ENCODE measurements at regions not wholly inside any gene's neighbourhood (a gene's known extent, or its start where the extent isn't known, plus 50 kb on each side); places are given as distances from the start of the nearest gene placed in this dataset.

- no peak for DNase-seq (ENCODE audit: low spot score)
- intact Hi-C loops (cut with DNase I) = no loop called here
Measured at GRCh38 chr4:180437601-180438000, 1805.6 kb upstream of the TENM3 start.

GRCh38 chr4:180448306-180448705 is 1794.9 kb upstream of the TENM3 start:
- no peak for DNase-seq (ENCODE audit: low spot score)
- intact Hi-C loops (cut with DNase I) = no loop called here

DNA sequence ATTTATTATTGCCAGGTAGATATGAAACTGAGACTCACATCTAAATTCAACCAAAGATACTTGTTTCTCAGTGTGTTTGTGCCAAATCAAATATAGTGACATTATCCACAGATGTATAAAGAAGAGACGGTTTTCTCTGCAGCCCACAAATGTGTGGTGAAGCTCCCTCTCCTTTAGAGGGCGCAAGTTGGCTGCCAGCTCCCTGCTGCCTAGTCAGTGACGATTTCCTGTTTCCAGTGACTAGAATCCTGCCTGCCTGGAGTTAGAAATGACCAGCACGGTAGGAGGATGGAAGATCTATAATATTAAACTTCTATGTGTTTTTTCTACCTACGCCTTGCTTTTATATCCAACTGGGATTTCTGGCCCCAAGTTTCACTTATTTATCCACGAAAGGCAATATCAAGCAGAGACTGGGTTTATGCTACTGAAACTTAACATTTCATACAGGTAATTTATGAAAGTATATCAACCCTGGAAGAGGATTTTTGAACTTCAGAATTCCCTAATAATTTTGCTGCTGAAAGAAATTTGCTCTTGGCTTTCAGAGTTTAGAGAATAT is 1793.7 kb upstream of the TENM3 start:
- intact Hi-C loops (cut with DNase I) = no loop called here

GRCh38 chr4:180455226-180455625 is 1788.0 kb upstream of the TENM3 start:
- intact Hi-C loops (cut with DNase I) = no loop called here
- DNase-seq (ENCODE audit: low spot score) = no peak

More for the DNA sequence above, 1793.7 kb upstream of the TENM3 start:
- no peak for DNase-seq (ENCODE audit: low spot score)

DNA sequence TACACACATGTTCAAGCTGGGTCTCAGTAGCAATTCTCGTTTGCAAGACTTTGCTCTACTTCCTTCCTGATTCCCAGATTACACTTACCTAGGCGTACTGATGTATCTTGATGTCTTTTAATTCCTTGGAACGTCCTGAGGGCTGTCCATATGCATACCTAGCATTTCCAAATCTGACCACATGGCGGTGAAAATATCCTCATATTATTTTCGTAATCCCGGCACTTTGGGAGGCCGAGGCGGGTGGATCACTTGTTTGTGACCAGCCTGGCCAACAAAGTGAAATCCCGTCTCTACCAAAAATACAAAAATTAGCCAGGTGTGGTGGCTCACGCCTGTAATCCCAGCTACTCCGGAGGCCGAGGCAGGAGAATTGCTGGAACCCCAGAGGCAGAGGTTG is 1786.3 kb upstream of the TENM3 start:
- DNase-seq (ENCODE audit: low spot score) = no peak
- intact Hi-C loops (cut with DNase I) = no loop called here

GRCh38 chr4:180462116-180462515 is 1781.1 kb upstream of the TENM3 start:
- intact Hi-C loops (cut with DNase I) = no loop called here
- no peak for DNase-seq (ENCODE audit: low spot score)

DNA sequence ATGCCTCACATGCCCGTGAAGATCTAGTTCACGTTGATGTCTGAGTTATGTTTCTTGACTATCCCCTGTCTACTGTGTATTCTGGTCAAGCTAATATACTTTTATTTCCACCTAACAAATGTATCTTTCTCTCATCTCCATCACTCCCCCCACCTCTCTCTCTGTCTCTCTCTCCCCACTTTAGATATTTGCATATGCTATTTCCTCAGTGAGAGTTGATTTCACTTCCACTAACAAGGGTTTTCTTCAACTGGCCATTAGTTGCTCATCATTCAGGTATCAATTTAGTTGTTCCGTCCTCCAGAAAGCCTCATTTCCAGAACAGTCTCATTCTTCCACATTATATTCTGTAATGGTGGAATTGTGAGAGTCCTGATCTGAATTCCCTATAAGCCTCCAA is 1777.8 kb upstream of the TENM3 start:
- no peak for DNase-seq (ENCODE audit: low spot score)
- intact Hi-C loops (cut with DNase I) = no loop called here

- intact Hi-C loops (cut with DNase I) = no loop called here
- no peak for DNase-seq (ENCODE audit: low spot score)
Measured at GRCh38 chr4:180483036-180483435, 1760.2 kb upstream of the TENM3 start.

- DNase-seq (ENCODE audit: low spot score) = no peak
- intact Hi-C loops (cut with DNase I) = no loop called here
Measured at GRCh38 chr4:180485407-180485806, 1757.8 kb upstream of the TENM3 start.

DNA sequence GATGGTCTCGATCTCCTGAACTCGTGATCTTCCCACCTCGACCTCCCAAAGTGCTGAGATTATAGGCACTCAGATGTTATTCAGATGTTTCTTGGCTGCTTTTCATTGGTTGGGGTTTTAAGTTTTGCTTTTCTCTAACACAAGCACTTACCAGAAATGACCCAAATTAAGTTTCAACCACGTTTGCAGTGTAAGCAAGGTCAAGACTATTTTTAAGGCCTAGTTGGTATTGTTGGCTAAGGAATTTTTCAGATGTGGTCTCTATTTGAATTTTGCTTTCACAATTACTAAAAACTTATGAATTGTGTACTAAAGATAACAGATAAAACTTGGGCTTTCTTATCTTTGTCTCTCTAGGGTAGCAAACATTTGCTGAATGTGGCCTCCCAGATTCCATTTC is 1756.9 kb upstream of the TENM3 start:
- intact Hi-C loops (cut with DNase I) = no loop called here

DNA sequence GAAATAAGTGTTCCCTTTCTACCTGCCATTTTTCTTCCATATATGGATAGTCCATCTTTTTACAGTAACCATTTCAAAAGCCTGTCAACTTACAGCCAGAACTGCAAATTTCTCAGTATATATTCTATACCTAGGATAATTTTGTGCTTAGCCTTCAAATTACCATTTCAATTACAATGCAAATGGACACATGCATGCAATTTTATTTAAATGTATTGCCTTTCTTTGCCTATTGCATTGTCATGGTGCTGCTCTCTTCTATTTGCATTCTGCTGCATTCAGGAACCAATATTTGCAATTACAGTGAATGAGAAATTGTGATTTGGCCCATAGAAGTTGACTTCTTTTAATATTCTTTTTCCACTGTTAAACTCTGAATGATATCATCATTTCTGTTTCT is 1753.4 kb upstream of the TENM3 start:
- intact Hi-C loops (cut with DNase I) = no loop called here
- no peak for DNase-seq (ENCODE audit: low spot score)

More for the DNA sequence above, 1756.9 kb upstream of the TENM3 start:
- DNase-seq (ENCODE audit: low spot score) = no peak

DNA sequence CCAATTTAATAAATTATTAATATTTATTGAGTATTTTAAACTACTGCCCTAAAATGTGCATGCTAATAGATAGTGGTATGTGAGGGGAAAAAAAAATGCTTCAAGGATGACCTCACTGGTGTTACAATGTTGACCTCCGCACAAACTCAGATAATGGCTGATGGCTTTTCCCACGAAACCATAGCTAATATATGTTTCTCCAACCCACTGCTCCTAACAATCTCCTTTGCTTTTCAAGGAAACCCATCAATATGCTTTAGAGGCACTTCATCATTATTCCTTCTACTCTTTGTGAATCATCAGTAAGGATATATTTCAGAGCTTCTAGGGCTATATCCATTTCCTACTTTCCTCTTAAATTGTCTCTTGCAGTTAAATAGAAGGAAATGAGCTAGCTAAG is 1752.0 kb upstream of the TENM3 start:
- intact Hi-C loops (cut with DNase I) = no loop called here

GRCh38 chr4:180493299-180493698 is 1749.9 kb upstream of the TENM3 start:
- DNase-seq (ENCODE audit: low spot score) = no peak
- intact Hi-C loops (cut with DNase I) = no loop called here

More for the DNA sequence above, 1752.0 kb upstream of the TENM3 start:
- DNase-seq (ENCODE audit: low spot score) = no peak

DNA sequence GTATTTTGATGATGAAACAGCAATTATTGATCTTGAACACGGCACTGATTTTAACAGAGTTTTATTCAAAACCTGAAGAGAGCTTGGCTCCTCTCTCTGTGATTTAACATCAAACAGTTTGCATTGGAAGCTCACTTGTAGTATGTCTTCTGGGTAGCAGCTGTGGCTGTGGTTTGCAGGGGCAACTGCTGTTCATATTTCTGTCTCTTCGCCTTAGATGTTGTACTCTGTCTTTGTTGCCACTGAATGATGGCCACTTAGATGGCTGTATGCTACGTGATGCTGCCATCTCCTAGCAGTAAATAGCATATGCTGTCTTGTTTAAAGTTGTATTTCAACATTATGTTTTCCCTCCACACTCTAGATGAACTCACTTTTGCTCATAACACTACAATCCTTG is 1743.0 kb upstream of the TENM3 start:
- intact Hi-C loops (cut with DNase I) = no loop called here
- no peak for DNase-seq (ENCODE audit: low spot score)

GRCh38 chr4:180512801-180513475 is 1730.3 kb upstream of the TENM3 start:
- no peak for DNase-seq (ENCODE audit: low spot score)
- intact Hi-C loops (cut with DNase I) = no loop called here

GRCh38 chr4:180518906-180519305 is 1724.3 kb upstream of the TENM3 start:
- intact Hi-C loops (cut with DNase I) = no loop called here
- no peak for DNase-seq (ENCODE audit: low spot score)

GRCh38 chr4:180521181-180521580 is 1722.0 kb upstream of the TENM3 start:
- intact Hi-C loops (cut with DNase I) = no loop called here
- no peak for DNase-seq (ENCODE audit: low spot score)

DNA sequence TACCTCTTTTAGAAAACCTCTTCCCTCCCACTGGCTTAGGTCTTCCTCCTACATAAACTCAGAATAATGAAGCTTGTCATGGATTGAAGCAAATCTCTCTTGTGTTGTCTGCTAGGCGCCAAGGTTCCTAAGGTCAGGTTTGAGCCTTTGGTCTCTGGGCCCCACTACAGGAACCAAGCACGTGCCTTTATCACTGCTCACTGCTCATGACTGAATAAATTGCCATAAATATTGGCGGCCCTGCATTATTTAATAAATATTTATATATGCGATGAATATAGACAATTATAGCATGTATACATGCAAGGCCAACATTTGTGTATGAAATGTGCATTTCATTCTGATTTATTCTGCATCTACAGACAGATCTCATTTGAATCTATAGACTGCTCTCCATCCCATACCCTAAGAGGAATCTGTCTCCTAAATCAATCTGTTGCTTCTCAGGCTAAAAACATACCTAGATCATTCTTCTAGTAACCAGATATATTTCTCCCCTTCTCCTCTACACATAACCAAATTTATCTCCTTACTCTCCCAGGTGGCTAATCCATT is 1717.6 kb upstream of the TENM3 start:
- intact Hi-C loops (cut with DNase I) = no loop called here

DNA sequence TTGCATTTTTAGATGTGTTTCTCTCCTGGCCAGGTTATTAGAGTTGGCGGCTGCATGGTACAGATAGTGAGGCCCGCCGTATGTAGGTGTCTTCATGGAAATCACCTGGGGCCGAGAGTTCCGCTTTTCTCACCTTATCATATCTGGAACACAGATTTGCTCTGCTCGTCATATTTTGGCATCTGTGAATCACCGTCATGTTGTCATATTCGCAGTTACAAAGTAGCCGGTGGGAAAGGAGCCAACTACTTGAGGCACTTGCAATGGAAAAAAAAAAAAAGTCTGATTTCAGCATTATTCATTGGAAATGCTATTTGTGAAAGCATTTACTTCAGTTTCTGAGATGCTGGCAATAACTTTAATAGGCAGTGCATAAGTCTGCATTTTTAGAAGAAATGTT is 1715.2 kb upstream of the TENM3 start:
- DNase-seq (ENCODE audit: low spot score) = no peak
- intact Hi-C loops (cut with DNase I) = no loop called here

More for the DNA sequence above, 1717.6 kb upstream of the TENM3 start:
- DNase-seq (ENCODE audit: low spot score) = no peak

DNA sequence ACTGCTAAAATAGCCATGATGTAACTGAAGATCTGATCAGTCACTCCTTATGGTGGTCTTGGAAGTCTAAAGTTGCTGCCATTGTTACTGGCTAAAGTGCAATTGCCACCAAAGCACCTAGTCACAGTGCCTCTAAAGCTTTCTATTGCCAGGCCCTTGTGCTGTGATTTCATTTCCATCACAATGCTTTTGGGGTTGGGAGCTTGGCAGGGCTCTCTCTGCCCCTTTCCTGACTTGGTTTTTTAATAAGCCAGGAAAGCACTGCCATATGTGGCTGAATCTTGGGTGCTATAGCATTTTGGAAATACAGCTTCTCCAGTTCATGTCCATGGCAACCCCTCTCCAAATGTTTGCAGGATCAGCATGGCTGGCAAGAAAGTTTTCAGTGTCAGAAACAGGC is 1712.4 kb upstream of the TENM3 start:
- intact Hi-C loops (cut with DNase I) = no loop called here
- DNase-seq (ENCODE audit: low spot score) = no peak

- no peak for DNase-seq (ENCODE audit: low spot score)
- intact Hi-C loops (cut with DNase I) = no loop called here
Measured at GRCh38 chr4:180532691-180533090, 1710.5 kb upstream of the TENM3 start.

Measured in posterior vena cava (tissue), 2 donors.